ENCODE measurements at regions not wholly inside any gene's neighbourhood (a gene's known extent, or its start where the extent isn't known, plus 50 kb on each side); places are given as distances from the start of the nearest gene placed in this dataset.

- DNase-seq (ENCODE audit: extremely low read depth in 1 of 11, low read depth in 9 of 11, low spot score in 4 of 11) = no peak
Measured at GRCh38 chr22:23522623-23523251, 57.4 kb downstream of the IGLL1 start.

- DNase-seq (ENCODE audit: extremely low read depth in 1 of 11, low read depth in 9 of 11, low spot score in 4 of 11) = peak; percentile 84 to 96 (median 94)
Measured at GRCh38 chr22:23521441-23522113, 58.5 kb downstream of the IGLL1 start.

- peak in 1 of 11 donors; percentile 64 for DNase-seq (ENCODE audit: extremely low read depth in 1 of 11, low read depth in 9 of 11, low spot score in 4 of 11)
Measured at GRCh38 chr22:23520863-23521440, 59.1 kb downstream of the IGLL1 start.

GRCh38 chr22:23519442-23520157 is 60.5 kb downstream of the IGLL1 start:
- no peak for DNase-seq (ENCODE audit: extremely low read depth in 1 of 11, low read depth in 9 of 11, low spot score in 4 of 11)

- peak in 1 of 11 donors; percentile 68 for DNase-seq (ENCODE audit: extremely low read depth in 1 of 11, low read depth in 9 of 11, low spot score in 4 of 11)
Measured at GRCh38 chr22:23518376-23519187, 61.5 kb downstream of the IGLL1 start.

- DNase-seq (ENCODE audit: extremely low read depth in 1 of 11, low read depth in 9 of 11, low spot score in 4 of 11) = no peak
Measured at GRCh38 chr22:23517804-23518375, 62.2 kb downstream of the IGLL1 start.

- DNase-seq (ENCODE audit: extremely low read depth in 1 of 11, low read depth in 9 of 11, low spot score in 4 of 11) = no peak
Measured at GRCh38 chr22:23516304-23516703, 63.8 kb downstream of the IGLL1 start.

GRCh38 chr22:23514322-23515038 is 65.6 kb downstream of the IGLL1 start:
- no peak for DNase-seq (ENCODE audit: extremely low read depth in 1 of 11, low read depth in 9 of 11, low spot score in 4 of 11)

- no peak for DNase-seq (ENCODE audit: extremely low read depth in 1 of 11, low read depth in 9 of 11, low spot score in 4 of 11)
Measured at GRCh38 chr22:23513705-23514104, 66.4 kb downstream of the IGLL1 start.

GRCh38 chr22:23513133-23513532 is 67.0 kb downstream of the IGLL1 start:
- DNase-seq (ENCODE audit: extremely low read depth in 1 of 11, low read depth in 9 of 11, low spot score in 4 of 11) = no peak

GRCh38 chr22:23512721-23513120 is 67.4 kb downstream of the IGLL1 start:
- no peak for DNase-seq (ENCODE audit: extremely low read depth in 1 of 11, low read depth in 9 of 11, low spot score in 4 of 11)

- no peak for DNase-seq (ENCODE audit: extremely low read depth in 1 of 11, low read depth in 9 of 11, low spot score in 4 of 11)
Measured at GRCh38 chr22:23512348-23512705, 67.8 kb downstream of the IGLL1 start.

- DNase-seq (ENCODE audit: extremely low read depth in 1 of 11, low read depth in 9 of 11, low spot score in 4 of 11) = no peak
Measured at GRCh38 chr22:23511627-23512347, 68.3 kb downstream of the IGLL1 start.

- DNase-seq (ENCODE audit: extremely low read depth in 1 of 11, low read depth in 9 of 11, low spot score in 4 of 11) = no peak
Measured at GRCh38 chr22:23509571-23510302, 70.4 kb downstream of the IGLL1 start.

GRCh38 chr22:23504516-23504915 is 75.6 kb downstream of the IGLL1 start:
- DNase-seq (ENCODE audit: extremely low read depth in 1 of 11, low read depth in 9 of 11, low spot score in 4 of 11) = no peak

GRCh38 chr22:23503736-23504440 is 76.2 kb downstream of the IGLL1 start:
- DNase-seq (ENCODE audit: extremely low read depth in 1 of 11, low read depth in 9 of 11, low spot score in 4 of 11) = no peak
